NCI-H510A treated with DMSO at 0.1 percent for 48 hours (cell line): ENCODE measurements at regions not wholly inside any gene's neighbourhood (a gene's known extent, or its start where the extent isn't known, plus 50 kb on each side); places are given as distances from the start of the nearest gene placed in this dataset.
"Not testable (repeated sequence)": the region's sequence is repeated elsewhere in the genome, so short reads cannot be mapped to it uniquely, and the experiment has no call there.

Experiments used
- DNase-seq: peaks from one replicate; lab custom pipeline; 2025; lab: John Stamatoyannopoulos, UW

DNA sequence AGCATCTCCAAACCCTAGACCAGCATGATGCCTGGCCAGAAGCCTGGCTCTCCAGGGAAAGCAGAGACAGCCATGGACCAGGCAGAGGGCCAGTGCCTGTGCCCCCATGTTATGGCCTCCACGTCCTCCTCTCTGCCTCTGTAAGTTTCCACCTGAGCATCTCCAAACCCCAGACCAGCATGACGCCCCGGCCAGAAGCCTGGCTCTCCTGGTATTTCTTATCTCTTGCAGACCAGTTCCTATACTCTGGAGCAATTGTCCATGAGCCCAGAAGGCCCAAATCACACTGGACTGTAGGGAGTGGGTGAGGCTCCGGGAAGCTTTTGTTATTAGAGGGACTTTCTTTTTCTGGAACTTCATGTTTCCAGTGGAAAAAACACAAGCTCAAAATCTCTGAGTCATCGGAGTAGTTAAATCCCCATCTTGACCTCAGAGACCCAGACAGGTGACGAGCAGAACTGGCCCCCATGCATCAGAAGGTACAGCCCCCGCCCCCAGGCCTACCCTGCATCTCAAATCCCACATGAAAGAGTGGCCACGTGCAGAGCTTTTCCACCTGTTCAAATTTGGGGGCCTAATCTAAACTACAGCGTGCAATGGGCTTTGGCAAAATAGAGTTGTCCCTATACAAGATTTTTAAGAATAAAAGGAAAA is 110.2 kb upstream of the FOXQ1 start:
- no peak for DNase-seq

GRCh38 chr6:1200409-1201101 is 111.3 kb upstream of the FOXQ1 start:
- DNase-seq: no peak

DNA sequence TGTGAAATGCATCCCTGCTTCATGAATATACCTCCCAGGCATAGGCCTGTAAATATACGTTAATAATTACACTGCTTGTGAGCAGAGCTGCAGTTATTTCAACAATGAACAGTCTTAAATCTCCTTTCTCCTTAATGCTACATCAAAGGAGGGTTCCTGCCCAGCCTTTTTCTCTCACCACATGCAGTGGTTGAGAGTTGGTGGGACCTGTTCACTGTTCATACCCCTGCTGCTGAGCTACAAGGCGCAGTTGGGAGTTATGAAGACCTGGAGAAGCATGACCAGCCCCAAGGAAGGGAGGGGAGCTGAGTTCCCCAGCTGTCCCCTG is 111.9 kb upstream of the FOXQ1 start:
- no peak for DNase-seq

DNA sequence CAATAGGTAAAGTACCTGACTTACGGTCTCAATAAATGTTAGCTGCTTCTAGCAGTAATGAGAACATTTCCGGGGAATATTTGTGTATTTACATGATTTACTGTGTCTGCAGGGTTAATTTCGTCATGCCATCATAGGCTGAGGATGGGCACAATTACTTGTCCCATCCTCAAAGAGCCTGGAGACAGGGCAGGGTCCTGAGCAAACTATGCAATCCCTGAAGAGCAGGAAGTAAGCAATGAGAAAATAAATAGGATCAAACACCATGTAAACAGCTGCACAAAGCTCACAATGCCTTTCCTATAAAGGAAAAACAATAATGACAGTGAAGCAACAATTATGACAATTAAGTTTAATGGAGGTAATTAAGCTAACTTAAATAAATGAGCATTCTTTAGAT is 114.6 kb upstream of the FOXQ1 start:
- DNase-seq: no peak

DNA sequence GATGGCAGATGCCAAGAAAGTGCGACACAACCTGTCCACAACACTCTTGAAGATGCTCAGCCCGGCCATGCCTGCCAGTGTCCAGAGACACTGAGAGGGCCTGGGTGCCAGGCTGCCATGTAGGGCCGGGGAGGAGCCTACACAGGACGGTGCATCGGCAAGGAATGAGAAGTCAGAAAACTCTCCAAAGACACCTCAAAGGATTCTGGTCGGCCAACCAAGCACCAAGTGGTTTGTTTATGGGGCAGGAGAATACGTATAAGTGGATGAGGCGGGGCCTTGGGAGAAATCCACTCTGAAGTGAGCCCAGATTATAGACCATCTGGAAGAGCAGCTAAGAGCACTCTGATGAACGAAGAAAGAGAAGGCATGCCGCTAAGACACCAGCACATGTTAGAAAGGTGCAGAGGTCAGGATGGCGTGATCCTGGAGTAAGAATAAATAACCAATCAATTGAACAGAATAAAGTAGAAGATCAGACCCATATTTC is 120.7 kb upstream of the FOXQ1 start:
- no peak for DNase-seq

DNA sequence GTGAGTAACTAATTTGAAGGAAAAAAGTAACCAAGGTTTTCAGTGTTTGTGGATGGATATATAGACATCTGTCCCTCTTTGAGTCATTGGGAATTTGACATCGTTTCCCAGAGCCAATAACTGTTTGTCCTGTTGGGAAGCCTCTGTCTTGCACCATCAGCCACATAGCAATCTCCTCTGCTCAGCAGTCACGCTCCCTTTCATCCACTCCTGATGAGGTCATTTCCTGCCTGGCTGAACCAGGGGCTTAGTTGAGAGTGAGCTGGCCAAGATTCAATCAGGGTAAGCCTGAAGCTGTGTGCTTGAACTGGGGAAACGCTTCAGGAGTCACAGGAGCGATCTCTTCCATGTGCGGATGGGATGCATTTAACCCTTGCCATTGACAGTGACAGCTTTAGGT is 121.5 kb upstream of the FOXQ1 start:
- no peak for DNase-seq

DNA sequence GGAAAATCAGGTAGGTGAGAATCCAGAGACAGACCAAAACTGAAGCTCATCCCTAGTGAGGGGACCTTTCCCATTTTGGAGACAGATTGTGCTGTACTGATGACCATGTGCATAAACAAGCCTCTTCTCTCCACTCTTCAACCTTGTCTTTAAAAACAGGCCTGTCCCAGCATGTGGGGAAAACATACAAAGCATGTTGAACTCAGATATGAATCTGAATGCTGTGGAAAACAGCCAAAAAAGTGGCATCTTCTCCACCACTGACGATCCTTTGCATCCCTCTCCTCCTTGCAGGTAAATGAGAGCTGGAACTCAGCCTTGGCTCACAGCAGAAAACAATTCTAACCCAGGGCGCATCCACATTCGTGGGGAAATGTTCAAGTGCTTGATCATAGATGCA is 123.7 kb upstream of the FOXQ1 start:
- DNase-seq: no peak

DNA sequence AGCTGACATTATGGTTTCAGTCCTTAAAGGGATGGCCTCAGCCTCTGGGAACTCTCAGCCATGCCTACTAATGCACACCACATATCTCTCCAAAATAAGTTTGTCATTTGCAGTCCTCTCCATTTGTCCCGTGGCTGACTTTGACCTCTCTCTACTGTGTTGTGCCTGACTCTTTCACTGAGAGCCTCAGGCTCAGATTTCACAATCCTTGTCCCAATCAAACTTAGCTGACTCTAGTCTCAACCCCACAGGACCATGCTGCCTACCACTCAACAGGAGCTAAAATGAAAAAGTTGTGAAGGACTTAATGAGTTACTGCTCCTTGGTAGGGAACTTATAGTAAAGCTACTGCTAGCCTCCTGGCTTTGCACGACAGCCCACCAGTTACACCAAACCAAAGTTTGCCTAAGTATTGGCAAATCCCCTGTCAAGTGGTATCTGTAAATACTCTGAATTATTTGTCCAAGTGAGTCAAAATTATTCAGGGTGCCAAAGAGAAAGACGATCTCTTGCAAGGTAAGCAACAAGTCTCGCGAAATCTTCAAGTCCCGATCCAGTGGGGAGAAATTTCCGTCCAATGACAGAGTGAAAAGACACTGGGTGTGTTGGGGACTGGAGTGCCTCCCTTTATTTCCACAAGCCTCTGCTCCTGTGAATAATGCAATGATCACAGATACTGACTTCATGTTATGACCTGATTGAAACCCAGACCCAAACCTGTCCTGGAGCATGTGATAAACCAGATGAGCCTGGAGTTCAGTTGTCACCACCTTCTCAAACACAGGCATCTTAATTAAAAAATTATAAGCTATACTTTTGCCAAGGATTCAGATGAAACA is 124.4 kb upstream of the FOXQ1 start:
- no peak for DNase-seq

- no peak for DNase-seq
Observed at GRCh38 chr6:1184318-1184717, 127.6 kb upstream of the FOXQ1 start.

- DNase-seq: no peak
Observed at GRCh38 chr6:1182722-1183521, 129.0 kb upstream of the FOXQ1 start.

GRCh38 chr6:1181939-1182605 is 129.8 kb upstream of the FOXQ1 start:
- no peak for DNase-seq

- DNase-seq: no peak
Observed at GRCh38 chr6:1179571-1180459, 132.1 kb upstream of the FOXQ1 start.

- DNase-seq: no peak
Observed at GRCh38 chr6:1178590-1178989, 133.3 kb upstream of the FOXQ1 start.

GRCh38 chr6:1176567-1176966 is 135.3 kb upstream of the FOXQ1 start:
- DNase-seq: no peak

DNA sequence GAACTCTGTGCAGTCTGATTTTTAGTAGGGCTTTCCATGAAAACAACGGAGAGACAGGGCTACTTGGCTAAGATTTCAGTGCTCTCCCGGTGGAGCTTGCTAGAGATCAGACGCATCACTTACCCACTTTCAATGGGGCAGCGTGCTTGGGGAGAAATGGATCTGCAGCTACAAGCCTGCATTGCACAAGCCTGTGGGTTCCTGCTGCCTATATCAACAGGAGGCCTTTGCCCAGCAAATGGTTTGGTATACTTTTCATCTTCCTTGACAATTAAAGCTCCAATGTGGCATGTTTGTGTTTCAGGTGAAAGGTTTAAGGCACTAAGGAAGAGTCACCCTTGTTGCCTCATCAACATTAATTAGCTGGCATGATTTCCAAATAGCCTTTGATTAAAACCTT is 136.0 kb upstream of the FOXQ1 start:
- no peak for DNase-seq

DNA sequence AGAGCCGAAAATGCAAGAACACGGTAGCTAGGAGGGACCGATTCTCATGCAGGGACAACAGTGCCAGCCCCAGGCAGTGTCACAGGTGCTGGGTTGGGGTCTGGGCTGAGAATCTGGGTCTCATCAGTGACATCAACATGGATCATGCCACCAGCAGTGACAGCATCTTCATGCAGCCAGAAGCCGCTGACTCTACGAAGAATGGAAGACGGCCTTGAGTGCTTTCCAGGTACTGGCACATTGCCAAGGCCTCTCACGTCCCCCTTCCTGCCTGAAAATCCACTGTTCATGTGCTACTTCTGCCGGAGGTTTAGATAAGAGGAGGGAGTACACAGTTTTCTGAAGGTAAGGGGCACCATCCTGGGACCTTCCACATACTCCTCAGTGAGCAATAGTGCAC is 141.1 kb upstream of the FOXQ1 start:
- no peak for DNase-seq

- DNase-seq: no peak
Observed at GRCh38 chr6:1164600-1164999, 147.3 kb upstream of the FOXQ1 start.

DNA sequence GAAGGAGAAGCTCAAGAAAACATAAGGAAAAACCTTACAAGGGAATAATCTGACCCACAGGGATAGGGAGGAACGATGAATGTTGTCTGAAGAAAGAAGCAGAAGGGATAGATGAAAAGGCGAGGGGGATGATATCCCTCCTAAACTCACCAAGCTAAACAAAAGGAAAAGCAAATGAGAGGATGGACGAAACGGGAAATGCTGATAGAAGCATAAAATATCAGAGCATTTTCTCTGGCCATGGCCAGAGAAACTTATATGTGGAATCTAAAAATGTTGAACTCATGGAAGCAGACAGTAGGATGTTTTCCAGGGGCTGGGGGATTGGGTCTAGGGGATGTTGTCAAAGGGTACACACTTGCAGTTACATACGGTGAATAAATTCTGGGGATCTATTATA is 148.4 kb upstream of the FOXQ1 start:
- DNase-seq: no peak

GRCh38 chr6:1162367-1163275 is 149.3 kb upstream of the FOXQ1 start:
- DNase-seq: no peak

- not testable (repeated sequence) for DNase-seq
Observed at GRCh38 chr6:1156411-1156810, 155.5 kb upstream of the FOXQ1 start.
